ENCODE measurements at regions not wholly inside any gene's neighbourhood (a gene's known extent, or its start where the extent isn't known, plus 50 kb on each side); places are given as distances from the start of the nearest gene placed in this dataset.
"Not testable (repeated sequence)": the region's sequence is repeated elsewhere in the genome, so short reads cannot be mapped to it uniquely, and the experiment has no call there.

DNA sequence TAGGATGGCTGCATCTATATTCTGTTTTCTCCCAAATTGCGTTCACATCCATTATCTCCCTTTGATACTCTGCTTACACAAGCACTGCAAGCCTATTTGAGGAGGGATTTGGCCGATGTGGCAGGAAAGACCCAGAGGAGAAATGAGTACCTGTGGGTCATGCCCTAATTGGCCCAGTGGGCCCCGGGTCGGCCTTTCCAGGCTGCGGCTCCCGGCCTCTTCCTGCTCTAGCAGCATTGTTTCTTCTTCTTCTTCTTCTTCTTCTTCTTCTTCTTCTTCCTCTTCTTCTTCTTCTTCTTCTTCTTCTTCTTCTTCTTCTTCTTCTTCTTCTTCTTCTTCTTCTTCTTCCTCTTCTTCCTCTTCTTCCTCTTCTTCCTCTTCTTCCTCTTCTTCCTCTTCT, 275.1 kb downstream of the EN1 start:
- TF ChIP-seq, protein P1, sequence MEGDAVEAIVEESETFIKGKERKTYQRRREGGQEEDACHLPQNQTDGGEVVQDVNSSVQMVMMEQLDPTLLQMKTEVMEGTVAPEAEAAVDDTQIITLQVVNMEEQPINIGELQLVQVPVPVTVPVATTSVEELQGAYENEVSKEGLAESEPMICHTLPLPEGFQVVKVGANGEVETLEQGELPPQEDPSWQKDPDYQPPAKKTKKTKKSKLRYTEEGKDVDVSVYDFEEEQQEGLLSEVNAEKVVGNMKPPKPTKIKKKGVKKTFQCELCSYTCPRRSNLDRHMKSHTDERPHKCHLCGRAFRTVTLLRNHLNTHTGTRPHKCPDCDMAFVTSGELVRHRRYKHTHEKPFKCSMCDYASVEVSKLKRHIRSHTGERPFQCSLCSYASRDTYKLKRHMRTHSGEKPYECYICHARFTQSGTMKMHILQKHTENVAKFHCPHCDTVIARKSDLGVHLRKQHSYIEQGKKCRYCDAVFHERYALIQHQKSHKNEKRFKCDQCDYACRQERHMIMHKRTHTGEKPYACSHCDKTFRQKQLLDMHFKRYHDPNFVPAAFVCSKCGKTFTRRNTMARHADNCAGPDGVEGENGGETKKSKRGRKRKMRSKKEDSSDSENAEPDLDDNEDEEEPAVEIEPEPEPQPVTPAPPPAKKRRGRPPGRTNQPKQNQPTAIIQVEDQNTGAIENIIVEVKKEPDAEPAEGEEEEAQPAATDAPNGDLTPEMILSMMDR (IDR thresholded peaks at IDR 0.05), result not testable (repeated sequence)
- TF ChIP-seq EP300 (IDR thresholded peaks at IDR 0.05); POLR2A (IDR thresholded peaks at IDR 0.05; ENCODE audit: low read depth); POLR2AphosphoS5 (IDR thresholded peaks at IDR 0.05): not testable (repeated sequence)

Data from esophagus muscularis mucosa (tissue), 4 donors.